Ramos (cell line): ENCODE measurements at regions not wholly inside any gene's neighbourhood (a gene's known extent, or its start where the extent isn't known, plus 50 kb on each side); places are given as distances from the start of the nearest gene placed in this dataset.
"Not testable (repeated sequence)": the region's sequence is repeated elsewhere in the genome, so short reads cannot be mapped to it uniquely, and the experiment has no call there.

Experiments used
- in situ Hi-C: fragments of 300-500 bp; cut with MboI; formaldehyde crosslinking; loops from one replicate; pipeline ENCODE4 v1.14.3; 2022; ENCODE audit warnings: low sequenced_read_pairs; ENCODE audit not compliant: unreplicated experiment

- in situ Hi-C loops = no loop called here
Observed at GRCh38 chr2:125185691-125186270, 1160.7 kb downstream of the CNTNAP5 start.

- in situ Hi-C loops = no loop called here
Observed at GRCh38 chr2:125207431-125207830, 1182.3 kb downstream of the CNTNAP5 start.

GRCh38 chr2:125216321-125216720 is 1191.2 kb downstream of the CNTNAP5 start:
- in situ Hi-C loops = no loop called here

GRCh38 chr2:125224188-125224587 is 1199.1 kb downstream of the CNTNAP5 start:
- in situ Hi-C loops = no loop called here

- in situ Hi-C loops = no loop called here
Observed at GRCh38 chr2:125224830-125225229, 1199.7 kb downstream of the CNTNAP5 start.

GRCh38 chr2:125227843-125228392 is 1202.8 kb downstream of the CNTNAP5 start:
- in situ Hi-C loops = no loop called here

GRCh38 chr2:125240870-125241269 is 1215.8 kb downstream of the CNTNAP5 start:
- in situ Hi-C loops = no loop called here

GRCh38 chr2:125243074-125243473 is 1218.0 kb downstream of the CNTNAP5 start:
- in situ Hi-C loops = no loop called here

GRCh38 chr2:125254010-125254409 is 1228.9 kb downstream of the CNTNAP5 start:
- in situ Hi-C loops = no loop called here

GRCh38 chr2:125259451-125259850 is 1234.4 kb downstream of the CNTNAP5 start:
- in situ Hi-C loops = no loop called here

GRCh38 chr2:125260366-125260930 is 1235.4 kb downstream of the CNTNAP5 start:
- in situ Hi-C loops = not testable (repeated sequence)

GRCh38 chr2:125264453-125264852 is 1239.4 kb downstream of the CNTNAP5 start:
- in situ Hi-C loops = no loop called here

- in situ Hi-C loops = no loop called here
Observed at GRCh38 chr2:125267683-125268082, 1242.6 kb downstream of the CNTNAP5 start.

- in situ Hi-C loops = no loop called here
Observed at GRCh38 chr2:125272651-125273050, 1247.6 kb downstream of the CNTNAP5 start.

GRCh38 chr2:125274718-125275117 is 1249.6 kb downstream of the CNTNAP5 start:
- in situ Hi-C loops = no loop called here

- in situ Hi-C loops = no loop called here
Observed at GRCh38 chr2:125280265-125280664, 1255.2 kb downstream of the CNTNAP5 start.

- in situ Hi-C loops = no loop called here
Observed at GRCh38 chr2:125281242-125281641, 1256.2 kb downstream of the CNTNAP5 start.

GRCh38 chr2:125296742-125297141 is 1271.7 kb downstream of the CNTNAP5 start:
- in situ Hi-C loops = no loop called here

GRCh38 chr2:125310657-125311364 is 1285.7 kb downstream of the CNTNAP5 start:
- in situ Hi-C loops = no loop called here

- in situ Hi-C loops = no loop called here
Observed at GRCh38 chr2:125312342-125312741, 1287.3 kb downstream of the CNTNAP5 start.

- in situ Hi-C loops = no loop called here
Observed at GRCh38 chr2:125313806-125314205, 1288.7 kb downstream of the CNTNAP5 start.
